H9 (cell line): ENCODE measurements at regions not wholly inside any gene's neighbourhood (a gene's known extent, or its start where the extent isn't known, plus 50 kb on each side); places are given as distances from the start of the nearest gene placed in this dataset.

Experiments used
- DNase-seq: peaks from one replicate; pipeline ENCODE4 v3.0.0-alpha.2; 2017
- H2AFZ ChIP-seq: one replicate; pipeline ENCODE4 v1.6.1; 2013; ENCODE audit warnings: mild to moderate bottlenecking, low read length, control low read depth, moderate library complexity
- H2AK5ac ChIP-seq: 2 replicates; pipeline ENCODE4 v1.6.1; 2013; ENCODE audit warnings: low read length, control low read depth, mixed read lengths; ENCODE audit not compliant: insufficient read length
- H2BK120ac ChIP-seq: one replicate; pipeline ENCODE4 v1.6.1; 2013; ENCODE audit warnings: low read depth, mild to moderate bottlenecking, low read length, control low read depth, inconsistent platforms; ENCODE audit not compliant: poor library complexity, severe bottlenecking
- H2BK12ac ChIP-seq: 2 replicates; pipeline ENCODE4 v1.6.1; 2013; ENCODE audit warnings: low read length, control low read depth, mixed read lengths, low read depth; ENCODE audit not compliant: insufficient read length
- H2BK15ac ChIP-seq: 2 replicates; pipeline ENCODE4 v1.6.1; 2013; ENCODE audit warnings: low read depth, low read length, control low read depth
- H2BK20ac ChIP-seq: one replicate; pipeline ENCODE4 v1.6.1; 2013; ENCODE audit warnings: low read depth, mild to moderate bottlenecking, low read length, control low read depth, inconsistent platforms; ENCODE audit not compliant: poor library complexity, severe bottlenecking
- H2BK5ac ChIP-seq: 2 replicates; pipeline ENCODE4 v1.6.1; 2013; ENCODE audit warnings: low read length, control low read depth, mixed read lengths; ENCODE audit not compliant: insufficient read length
- H3K14ac ChIP-seq: 2 replicates; pipeline ENCODE4 v1.6.1; 2013; ENCODE audit warnings: low read length, control low read depth; ENCODE audit not compliant: insufficient read depth
- H3K18ac ChIP-seq: 2 replicates; pipeline ENCODE4 v1.6.1; 2013; ENCODE audit warnings: low read depth, mild to moderate bottlenecking, mixed read lengths, low read length, control low read depth; ENCODE audit not compliant: insufficient read length
- H3K23ac ChIP-seq: 2 replicates; pipeline ENCODE4 v1.6.1; 2013; ENCODE audit warnings: low read length, control low read depth, mixed read lengths, low read depth; ENCODE audit not compliant: insufficient read length
- H3K23me2 ChIP-seq: 2 replicates; pipeline ENCODE4 v1.6.1; 2013; ENCODE audit warnings: low read depth, mild to moderate bottlenecking, mixed read lengths, low read length, control low read depth; ENCODE audit not compliant: insufficient read length, poor library complexity, severe bottlenecking
- H3K27ac ChIP-seq: 2 replicates; pipeline ENCODE4 v1.5.1; 2013; ENCODE audit warnings: low read length, control low read depth, mixed read lengths, low read depth; ENCODE audit not compliant: insufficient read length
- H3K27me3 ChIP-seq: 2 replicates; pipeline ENCODE4 v1.6.1; 2013; ENCODE audit warnings: low read length, control low read depth, inconsistent platforms; ENCODE audit not compliant: insufficient read depth
- H3K4ac ChIP-seq: 2 replicates; pipeline ENCODE4 v1.6.1; 2013; ENCODE audit warnings: low read depth, mild to moderate bottlenecking, control low read depth, inconsistent platforms, low read length, moderate library complexity
- H3K4me1 ChIP-seq: 2 replicates; pipeline ENCODE4 v1.6.1; 2013; ENCODE audit warnings: low read length, control low read depth, inconsistent platforms; ENCODE audit not compliant: insufficient read depth
- H3K4me2 ChIP-seq: 2 replicates; pipeline ENCODE4 v1.6.1; 2013; ENCODE audit warnings: low read length, control low read depth, mixed read lengths; ENCODE audit not compliant: insufficient read length, insufficient read depth
- H3K56ac ChIP-seq: 2 replicates; pipeline ENCODE4 v1.6.1; 2013; ENCODE audit warnings: low read depth, mild to moderate bottlenecking, mixed read lengths, low read length, control low read depth; ENCODE audit not compliant: insufficient read length
- H3K79me1 ChIP-seq: 2 replicates; pipeline ENCODE4 v1.6.1; 2013; ENCODE audit warnings: low read depth, mild to moderate bottlenecking, moderate library complexity, low read length, control low read depth, inconsistent platforms; ENCODE audit not compliant: insufficient read depth, poor library complexity, severe bottlenecking
- H3K79me2 ChIP-seq: 2 replicates; pipeline ENCODE4 v1.6.1; 2013; ENCODE audit warnings: low read length, control low read depth, inconsistent platforms; ENCODE audit not compliant: insufficient read depth
- H3K9ac ChIP-seq: 2 replicates; pipeline ENCODE4 v1.6.1; 2013; ENCODE audit warnings: low read length, control low read depth, mixed read lengths; ENCODE audit not compliant: insufficient read length; ENCODE audit errors: extremely low read depth
- H3K9me3 ChIP-seq: one replicate; pipeline ENCODE4 v1.6.1; 2013; ENCODE audit warnings: low read depth, low read length, inconsistent platforms; ENCODE audit not compliant: control insufficient read depth
- H3T11ph ChIP-seq: one replicate; pipeline ENCODE4 v1.6.1; 2013; ENCODE audit warnings: mild to moderate bottlenecking, low read length, control low read depth, inconsistent platforms
- H4K20me1 ChIP-seq: one replicate; pipeline ENCODE4 v1.6.1; 2013; ENCODE audit not compliant: control insufficient read depth, insufficient read length, insufficient read depth
- H4K5ac ChIP-seq: 2 replicates; pipeline ENCODE4 v1.6.1; 2013; ENCODE audit warnings: low read depth, mild to moderate bottlenecking, mixed read lengths, low read length, control low read depth; ENCODE audit not compliant: insufficient read length
- H4K8ac ChIP-seq: replicated peaks from 2 replicates; pipeline ENCODE4 v1.6.1; 2013; ENCODE audit warnings: low read length, control low read depth, mixed read lengths, low read depth; ENCODE audit not compliant: insufficient read length
- H4K91ac ChIP-seq: 2 replicates; pipeline ENCODE4 v1.6.1; 2013; ENCODE audit warnings: low read depth, mild to moderate bottlenecking, moderate library complexity, mixed read lengths, low read length, control low read depth; ENCODE audit not compliant: insufficient read length
- H3K27ac Mint-ChIP-seq, 3 experiments: 2 replicates in 2 of 3; 3 replicates in 1 of 3; pipeline ENCODE4 v1.8.0; 2020 to 2021; ENCODE audit warnings: mixed read lengths in 3 of 3, mild to moderate bottlenecking in 1 of 3, moderate library complexity in 1 of 3
- H3K27me3 Mint-ChIP-seq: 2 replicates; pipeline ENCODE4 v1.8.0; 2021; ENCODE audit warnings: low read depth, mild to moderate bottlenecking, moderate library complexity, mixed read lengths
- H3K36me3 Mint-ChIP-seq, 3 experiments: 2 replicates in 2 of 3; 3 replicates in 1 of 3; pipeline ENCODE4 v1.8.0; 2020 to 2021; ENCODE audit warnings: low read depth in 3 of 3, mixed read lengths in 3 of 3; ENCODE audit not compliant: insufficient read depth in 1 of 3
- H3K4me1 Mint-ChIP-seq, 2 experiments: 2 replicates each; pipeline ENCODE4 v1.8.0; 2020; ENCODE audit warnings: mixed read lengths in 2 of 2
- H3K4me3 Mint-ChIP-seq, 2 experiments: 2 replicates in 1 of 2; 3 replicates in 1 of 2; pipeline ENCODE4 v1.8.0; 2020 to 2021; ENCODE audit warnings: mild to moderate bottlenecking in 2 of 2, mixed read lengths in 2 of 2, moderate library complexity in 1 of 2
- H3K9me3 Mint-ChIP-seq, 2 experiments: 2 replicates in 1 of 2; 3 replicates in 1 of 2; pipeline ENCODE4 v1.8.0; 2020; ENCODE audit warnings: mild to moderate bottlenecking in 2 of 2, mixed read lengths in 2 of 2, moderate library complexity in 1 of 2
- CTCF ChIP-seq: fragments of 200-600 bp; sonication (generic); conservative IDR thresholded peaks from 3 replicates; pipeline ENCODE4 v1.8.0; 2021; ENCODE audit warnings: antibody characterized with exemption, mild to moderate bottlenecking
- WGBS: extraction: QIAGEN DNeasy Blood & Tissue Kit; methylation state at CpG from one replicate; pipeline ENCODE4 v1.1.7; 2013; ENCODE audit warnings: missing lambda C conversion rate, low lambda C conversion rate, mixed read lengths; ENCODE audit not compliant: insufficient read length; ENCODE audit errors: extremely low coverage; 5-methylcytosine and 5-hydroxymethylcytosine counted together

GRCh38 chr9:90547896-90548295 is 94.7 kb downstream of the DIRAS2 start:
- Histone ChIP-seq H3K23ac (no peak overlapping the region), H3K4ac (no peak overlapping the region), H3K9me3 (no peaks in the 10 kb centered on the region), H2BK15ac (no peak overlapping the region), H4K8ac (no peak overlapping the region), H3K27me3 (no peaks in the 10 kb centered on the region), H4K5ac (no peak overlapping the region), H3K27ac (no peak overlapping the region), H3K18ac (no peak overlapping the region), H4K91ac (no peak overlapping the region), H3K4me1 (no peaks in the 10 kb centered on the region), H3K23me2 (no peaks in the 10 kb centered on the region), H3K4me2 (no peak overlapping the region), H2BK5ac (no peak overlapping the region), H3K14ac (no peak overlapping the region), H2BK12ac (no peak overlapping the region), H2AK5ac (no peak overlapping the region), H4K20me1 (no peaks in the 10 kb centered on the region), H3K9ac (no peak overlapping the region), H2BK120ac (no peak overlapping the region), H3K79me2 (no peaks in the 10 kb centered on the region), H3K79me1 (no peaks in the 10 kb centered on the region), H3K56ac (no peak overlapping the region), H2BK20ac (no peak overlapping the region), H3T11ph (no peak overlapping the region), H2AFZ (no peak overlapping the region)
- Mint-ChIP-seq H3K27ac (no peak overlapping the region), H3K9me3 (peaks cover 13 to 19% of the 10 kb centered on the region in 2 experiments), H3K36me3 (peaks cover 0 to 18% (median 6%) of the 10 kb centered on the region in 3 experiments; a peak in 2 of 7 replicates), H3K4me3 (no peak overlapping the region), H3K4me1 (peaks cover 0 to 3% of the 10 kb centered on the region in 2 experiments; a peak in 2 of 4 replicates), H3K27me3 (no peaks in the 10 kb centered on the region)
- no peak for DNase-seq
- WGBS = no CpG with 5 or more reads among the region's 2 CpGs
- peak; percentile 44; the same call in 2 of the 3 replicates for TF ChIP-seq CTCF
